ENCODE measurements at regions not wholly inside any gene's neighbourhood (a gene's known extent, or its start where the extent isn't known, plus 50 kb on each side); places are given as distances from the start of the nearest gene placed in this dataset.

GRCh38 chr10:78800006-78800405 lies 268.8 kb upstream of the ZMIZ1 start:
- no peak for TF ChIP-seq SIN3A (IDR thresholded peaks at IDR 0.05; ENCODE audit: borderline replicate concordance, low read depth, low read length)
- TF ChIP-seq CTCF (IDR thresholded peaks at IDR 0.05) = no peak
- no peak for TF ChIP-seq TAF1 (IDR thresholded peaks at IDR 0.05; ENCODE audit: borderline replicate concordance, low read depth, low read length)
- no peak for TF ChIP-seq JUND (IDR thresholded peaks at IDR 0.05)
- TF ChIP-seq POLR2AphosphoS5 (IDR thresholded peaks at IDR 0.05; ENCODE audit: low read depth, low read length) = no peak
